ENCODE measurements at regions not wholly inside any gene's neighbourhood (a gene's known extent, or its start where the extent isn't known, plus 50 kb on each side); places are given as distances from the start of the nearest gene placed in this dataset.

GRCh38 chr11:45385844-45386243 lies 99.7 kb upstream of the SYT13 start:
- 67% methylated on average over 5 of the region's 5 CpGs for WGBS (ENCODE audit: low lambda C conversion rate)
- Histone ChIP-seq H3K9me2 (no peaks in the 10 kb centered on the region), H3K36me3 (replicated peaks in 1 of 2; ENCODE audit: control insufficient read depth in 1 of 2, insufficient read depth in 2 of 2, low read length in 1 of 2) (no peaks in the 10 kb centered on the region), H3K9ac (no peak overlapping the region), H3K4me1 (ENCODE audit: control insufficient read depth in 1 of 2, insufficient read depth in 2 of 2, low read depth in 1 of 2, low read length in 1 of 2) (peaks cover 4 to 5% of the 10 kb centered on the region in 2 experiments; a peak in 2 of 4 replicates), H3K27ac (ENCODE audit: low read depth in 2 of 2, low read length in 1 of 2) (no peak overlapping the region), H3F3A (replicated peaks; ENCODE audit: insufficient read depth) (no peaks in the 10 kb centered on the region), H3K4me3 (ENCODE audit: low read depth in 2 of 2, low read length in 1 of 2) (no peak overlapping the region), H3K4me2 (no peak overlapping the region), H3K79me2 (ENCODE audit: insufficient read depth) (no peaks in the 10 kb centered on the region), H3K27me3 (ENCODE audit: insufficient read depth) (no peaks in the 10 kb centered on the region), H3K9me3 (no peaks in the 10 kb centered on the region), H2AFZ (ENCODE audit: low read depth) (no peak overlapping the region), H4K20me1 (ENCODE audit: insufficient read depth) (no peaks in the 10 kb centered on the region)
- DNase-seq: no peak
- ChIA-PET CTCF (interaction anchor here (0.6 to 4.8 kb wide), 3 partner anchors 15 to 386 kb away, joined by 3 to 29 read pairs (median 12); no protein-coding TSS in a partner anchor), POLR2A (no interaction called here)
- TF ChIP-seq FOSL2 (IDR thresholded peaks at IDR 0.05; ENCODE audit: borderline replicate concordance, low read depth): no peak
- no peak for TF ChIP-seq EZH2phosphoT487 (IDR thresholded peaks at IDR 0.05; ENCODE audit: borderline replicate concordance, low read depth)
- TF ChIP-seq IRF3 (IDR thresholded peaks at IDR 0.05; ENCODE audit: low read depth, low read length): no peak
- TF ChIP-seq ELF1 (IDR thresholded peaks at IDR 0.05): no peak
- TF ChIP-seq TAF1 (IDR thresholded peaks at IDR 0.05; ENCODE audit: borderline replicate concordance, low read depth, low read length): no peak
- no peak for TF ChIP-seq CTCF (IDR thresholded peaks at IDR 0.05)
- no peak for TF ChIP-seq MXI1 (IDR thresholded peaks at IDR 0.05; ENCODE audit: low read depth, low read length)
- no peak for TF ChIP-seq JUND (IDR thresholded peaks at IDR 0.05)
- no peak for TF ChIP-seq RXRA (IDR thresholded peaks at IDR 0.05; ENCODE audit: borderline replicate concordance, low read depth)
- no peak for TF ChIP-seq NRF1 (IDR thresholded peaks at IDR 0.05; ENCODE audit: low read depth, low read length)
- TF ChIP-seq TEAD4 (IDR thresholded peaks at IDR 0.05; ENCODE audit: borderline replicate concordance, insufficient read depth): no peak
- no peak for TF ChIP-seq RCOR1 (IDR thresholded peaks at IDR 0.05; ENCODE audit: low read length)
- TF ChIP-seq RAD21 (IDR thresholded peaks at IDR 0.05; ENCODE audit: low read length): no peak
- no peak for TF ChIP-seq FOXJ3 (CRISPR knock-in tag; IDR thresholded peaks at IDR 0.05)
- TF ChIP-seq USF2 (IDR thresholded peaks at IDR 0.05; ENCODE audit: borderline replicate concordance, low read depth, low read length): no peak
- no peak for TF ChIP-seq POLR2AphosphoS5 (IDR thresholded peaks at IDR 0.05; ENCODE audit: low read depth, low read length)
- no peak for TF ChIP-seq ZBTB33 (IDR thresholded peaks at IDR 0.05; ENCODE audit: borderline replicate concordance, low read depth)
